Glutamatergic neuron (in vitro differentiated cells): ENCODE measurements at regions not wholly inside any gene's neighbourhood (a gene's known extent, or its start where the extent isn't known, plus 50 kb on each side); places are given as distances from the start of the nearest gene placed in this dataset.

Source experiments
- DNase-seq: peaks from one replicate; pipeline ENCODE4 v3.0.0; 2022
- H3K27ac Mint-ChIP-seq: one replicate; pipeline ENCODE4 v1.8.0; 2020; ENCODE audit warnings: mild to moderate bottlenecking, mixed read lengths, inconsistent platforms; ENCODE audit not compliant: unreplicated experiment
- H3K27me3 Mint-ChIP-seq: one replicate; pipeline ENCODE4 v1.8.0; 2020; ENCODE audit warnings: mild to moderate bottlenecking, moderate library complexity, mixed read lengths, inconsistent platforms; ENCODE audit not compliant: unreplicated experiment
- H3K36me3 Mint-ChIP-seq: one replicate; pipeline ENCODE4 v1.8.0; 2020; ENCODE audit warnings: mild to moderate bottlenecking, mixed read lengths, inconsistent platforms; ENCODE audit not compliant: unreplicated experiment
- H3K4me1 Mint-ChIP-seq: one replicate; pipeline ENCODE4 v1.8.0; 2020; ENCODE audit warnings: mild to moderate bottlenecking, low read depth, mixed read lengths, inconsistent platforms; ENCODE audit not compliant: unreplicated experiment
- H3K4me3 Mint-ChIP-seq: one replicate; pipeline ENCODE4 v1.8.0; 2020; ENCODE audit warnings: mild to moderate bottlenecking, mixed read lengths, inconsistent platforms; ENCODE audit not compliant: unreplicated experiment
- H3K9me3 Mint-ChIP-seq: one replicate; pipeline ENCODE4 v1.8.0; 2020; ENCODE audit warnings: mild to moderate bottlenecking, moderate library complexity, mixed read lengths, inconsistent platforms; ENCODE audit not compliant: unreplicated experiment
- TF ChIP-seq, protein P1 (sequence below): fragments of 200-600 bp; sonication (generic); IDR thresholded peaks from one replicate; pipeline ENCODE4 v1.5.0; 2021; ENCODE audit not compliant: partially characterized antibody, unreplicated experiment

DNA sequence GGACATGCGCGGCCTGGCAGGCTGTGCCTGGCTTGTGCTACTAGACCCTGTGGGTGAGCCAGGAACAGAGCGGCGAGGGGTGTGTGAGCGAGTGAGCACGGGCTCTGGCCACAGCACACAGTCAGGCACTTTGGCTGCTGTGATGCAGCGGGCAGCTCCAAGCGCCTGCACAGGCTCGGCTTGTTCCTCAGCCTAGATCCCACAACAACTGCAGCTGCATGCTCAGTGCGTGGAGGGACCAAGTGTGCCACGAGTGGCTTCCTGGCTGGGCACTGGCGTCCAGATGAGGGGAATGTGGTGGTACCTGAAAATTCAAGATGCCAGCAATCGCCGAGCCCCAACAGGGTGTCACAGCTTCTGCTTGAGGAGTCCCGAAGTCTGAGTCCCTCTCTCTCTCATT is 1056.6 kb downstream of the RAPGEF2 start:
- no peaks in the 10 kb centered on the region for H3K4me1 Mint-ChIP-seq
- TF ChIP-seq, protein P1, sequence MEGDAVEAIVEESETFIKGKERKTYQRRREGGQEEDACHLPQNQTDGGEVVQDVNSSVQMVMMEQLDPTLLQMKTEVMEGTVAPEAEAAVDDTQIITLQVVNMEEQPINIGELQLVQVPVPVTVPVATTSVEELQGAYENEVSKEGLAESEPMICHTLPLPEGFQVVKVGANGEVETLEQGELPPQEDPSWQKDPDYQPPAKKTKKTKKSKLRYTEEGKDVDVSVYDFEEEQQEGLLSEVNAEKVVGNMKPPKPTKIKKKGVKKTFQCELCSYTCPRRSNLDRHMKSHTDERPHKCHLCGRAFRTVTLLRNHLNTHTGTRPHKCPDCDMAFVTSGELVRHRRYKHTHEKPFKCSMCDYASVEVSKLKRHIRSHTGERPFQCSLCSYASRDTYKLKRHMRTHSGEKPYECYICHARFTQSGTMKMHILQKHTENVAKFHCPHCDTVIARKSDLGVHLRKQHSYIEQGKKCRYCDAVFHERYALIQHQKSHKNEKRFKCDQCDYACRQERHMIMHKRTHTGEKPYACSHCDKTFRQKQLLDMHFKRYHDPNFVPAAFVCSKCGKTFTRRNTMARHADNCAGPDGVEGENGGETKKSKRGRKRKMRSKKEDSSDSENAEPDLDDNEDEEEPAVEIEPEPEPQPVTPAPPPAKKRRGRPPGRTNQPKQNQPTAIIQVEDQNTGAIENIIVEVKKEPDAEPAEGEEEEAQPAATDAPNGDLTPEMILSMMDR, result no peak
- DNase-seq, result no peak
- H3K27ac Mint-ChIP-seq, result no peak overlapping the region
- H3K9me3 Mint-ChIP-seq, result peaks cover 2% of the 10 kb centered on the region
- no peak overlapping the region for H3K4me3 Mint-ChIP-seq
- no peaks in the 10 kb centered on the region for H3K27me3 Mint-ChIP-seq
- no peaks in the 10 kb centered on the region for H3K36me3 Mint-ChIP-seq

DNA sequence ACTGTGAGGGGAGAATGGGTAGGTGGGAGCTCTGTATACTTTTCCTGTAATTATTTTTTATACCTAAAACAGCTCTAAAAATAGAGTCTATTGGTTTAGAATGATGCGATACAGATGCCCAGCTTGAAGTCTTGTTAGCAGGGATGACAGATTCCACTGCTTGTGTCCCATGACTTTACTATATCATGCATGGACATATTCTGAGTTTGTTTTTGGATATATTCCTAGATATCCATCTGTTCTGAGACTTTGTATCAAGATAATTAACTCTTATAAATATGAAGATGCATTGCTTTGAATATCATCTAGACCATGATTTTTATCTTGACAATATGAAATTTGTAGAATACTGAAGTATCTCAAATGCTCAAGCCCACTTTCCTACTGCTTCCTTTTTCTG is 1058.1 kb downstream of the RAPGEF2 start:
- TF ChIP-seq, protein P1, result no peak
- Mint-ChIP-seq H3K4me3 (no peak overlapping the region), H3K27ac (no peak overlapping the region), H3K9me3 (peaks cover 2% of the 10 kb centered on the region), H3K27me3 (no peaks in the 10 kb centered on the region), H3K4me1 (no peaks in the 10 kb centered on the region), H3K36me3 (no peaks in the 10 kb centered on the region)
- DNase-seq, result no peak

DNA sequence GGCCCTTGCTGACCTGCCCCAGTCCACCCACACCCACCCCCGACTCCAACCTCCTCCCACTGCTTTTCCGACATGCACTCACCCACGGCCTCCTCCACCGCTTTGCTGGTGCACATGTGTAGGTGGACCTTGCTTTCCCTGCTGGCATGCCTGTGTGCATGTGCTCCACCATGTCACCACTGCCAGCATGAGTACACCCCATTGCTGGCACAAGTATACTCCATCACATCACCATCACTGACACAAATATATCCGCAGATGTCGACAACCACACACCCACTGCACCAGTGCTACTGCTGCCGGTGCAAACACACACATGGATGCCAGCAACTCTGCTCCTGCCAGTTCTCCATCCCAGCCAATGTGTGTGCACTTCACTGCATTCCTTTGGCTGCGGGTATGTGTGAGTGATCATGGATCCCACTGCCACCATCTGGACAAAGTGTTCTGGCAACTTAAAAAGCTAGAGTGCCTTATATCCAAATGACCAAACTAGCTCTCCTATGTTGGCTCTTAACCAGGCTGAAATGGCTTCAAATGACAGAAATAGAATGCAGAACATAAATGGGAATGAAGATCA is 1072.3 kb downstream of the RAPGEF2 start:
- Mint-ChIP-seq H3K27me3 (no peaks in the 10 kb centered on the region), H3K27ac (no peak overlapping the region), H3K9me3 (no peaks in the 10 kb centered on the region), H3K36me3 (no peaks in the 10 kb centered on the region), H3K4me1 (no peaks in the 10 kb centered on the region), H3K4me3 (no peak overlapping the region)
- DNase-seq, result no peak
- TF ChIP-seq, protein P1, result no peak

DNA sequence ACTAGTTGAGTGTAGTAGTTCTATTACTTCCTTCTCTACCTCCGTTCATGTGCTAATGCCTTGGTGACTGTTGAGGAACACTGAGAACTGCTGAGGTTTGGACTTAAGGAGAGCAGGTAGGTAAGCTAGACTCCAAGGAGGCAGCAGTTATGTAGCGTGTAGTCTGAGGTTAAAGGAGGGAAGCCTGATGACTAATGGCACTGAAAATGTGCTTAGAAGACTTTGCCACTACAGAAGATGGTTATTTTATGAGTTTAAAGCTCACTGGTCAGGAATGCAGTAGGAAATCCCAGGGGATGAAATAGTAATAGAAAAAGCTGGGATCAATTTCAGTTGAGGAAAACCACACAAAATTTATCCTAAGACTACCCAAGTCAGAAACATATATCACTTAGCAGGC is 1077.3 kb downstream of the RAPGEF2 start:
- Mint-ChIP-seq H3K4me3 (no peak overlapping the region), H3K4me1 (no peaks in the 10 kb centered on the region), H3K27me3 (no peaks in the 10 kb centered on the region), H3K27ac (no peak overlapping the region), H3K9me3 (no peaks in the 10 kb centered on the region), H3K36me3 (no peaks in the 10 kb centered on the region)
- TF ChIP-seq, protein P1, result no peak
- DNase-seq, result no peak

DNA sequence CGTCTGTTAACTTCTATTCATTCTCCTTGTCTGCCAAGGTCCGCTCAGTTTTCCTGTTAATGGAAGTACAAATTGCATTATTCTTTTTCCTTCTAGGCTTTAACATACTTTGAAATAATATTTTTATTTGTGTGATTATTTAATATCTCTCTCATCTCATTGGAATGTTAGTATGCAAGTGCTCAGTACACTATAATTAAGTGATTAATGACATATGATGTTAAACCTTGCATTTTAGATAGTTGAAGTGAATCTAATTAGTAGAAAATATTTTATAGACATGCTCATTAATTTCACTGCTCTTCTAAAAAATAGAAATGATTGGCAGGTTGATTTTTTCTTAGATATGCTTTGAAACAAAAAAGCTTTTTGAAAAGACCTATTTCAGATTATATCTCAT is 1079.8 kb downstream of the RAPGEF2 start:
- H3K9me3 Mint-ChIP-seq, result no peaks in the 10 kb centered on the region
- no peaks in the 10 kb centered on the region for H3K36me3 Mint-ChIP-seq
- TF ChIP-seq, protein P1, result no peak

More for the DNA sequence above, 1079.8 kb downstream of the RAPGEF2 start:
- DNase-seq, result no peak
- Mint-ChIP-seq H3K27ac (no peak overlapping the region), H3K27me3 (no peaks in the 10 kb centered on the region), H3K4me1 (no peaks in the 10 kb centered on the region), H3K4me3 (no peak overlapping the region)
